ENCODE measurements at regions not wholly inside any gene's neighbourhood (a gene's known extent, or its start where the extent isn't known, plus 50 kb on each side); places are given as distances from the start of the nearest gene placed in this dataset.

GRCh38 chr7:54843841-54844355, 84.9 kb upstream of the SEC61G start:
- H3K36me3 ChIP-seq (ENCODE audit: control insufficient read depth in 3 of 3, insufficient read depth in 3 of 3, low read length in 3 of 3), result no peaks in the 10 kb centered on the region
- H3K9me3 ChIP-seq (ENCODE audit: control insufficient read depth in 3 of 3, low read length in 3 of 3), result peaks cover 0 to 3% (median 0%) of the 10 kb centered on the region in 3 donors
- H3K27ac ChIP-seq (ENCODE audit: low read depth, low read length), result no peak overlapping the region
- no peak overlapping the region for H3K4me3 ChIP-seq (ENCODE audit: low read length in 3 of 3)
- peaks cover 3 to 10% (median 10%) of the 10 kb centered on the region in 3 donors for H3K4me1 ChIP-seq (ENCODE audit: control insufficient read depth in 3 of 3, insufficient read depth in 3 of 3, low read length in 3 of 3)
- H3K9ac ChIP-seq (ENCODE audit: low read depth in 1 of 3, low read length in 3 of 3), result no peak overlapping the region
- H3K27me3 ChIP-seq (ENCODE audit: control insufficient read depth in 3 of 3, insufficient read depth in 3 of 3, low read length in 3 of 3), result no peaks in the 10 kb centered on the region

DNA sequence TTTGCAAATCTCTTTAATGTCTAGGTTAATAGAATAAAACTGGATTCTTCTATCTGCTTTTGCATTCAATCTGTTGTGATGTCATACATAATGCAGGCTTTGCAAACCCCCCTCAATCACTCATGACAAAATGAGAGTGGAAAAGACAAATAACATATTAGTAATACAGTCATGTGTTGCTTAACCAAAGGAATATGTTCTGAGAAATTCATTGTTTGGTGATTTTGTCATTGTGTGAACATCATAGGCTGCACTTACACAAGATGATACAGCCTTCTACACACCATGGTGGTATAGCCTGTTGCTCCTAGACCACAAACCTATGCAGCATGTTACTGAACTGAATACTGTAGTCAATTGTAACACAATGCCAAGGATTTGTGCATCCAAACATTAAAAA, 87.3 kb upstream of the SEC61G start:
- Histone ChIP-seq H3K4me1 (ENCODE audit: control insufficient read depth in 3 of 3, insufficient read depth in 3 of 3, low read length in 3 of 3) (peaks cover 0 to 7% (median 3%) of the 10 kb centered on the region in 3 donors), H3K9me3 (ENCODE audit: control insufficient read depth in 3 of 3, low read length in 3 of 3) (peaks cover 0 to 3% (median 0%) of the 10 kb centered on the region in 3 donors), H3K9ac (ENCODE audit: low read depth in 1 of 3, low read length in 3 of 3) (no peak overlapping the region), H3K27ac (ENCODE audit: low read depth, low read length) (no peak overlapping the region), H3K36me3 (ENCODE audit: control insufficient read depth in 3 of 3, insufficient read depth in 3 of 3, low read length in 3 of 3) (no peaks in the 10 kb centered on the region), H3K4me3 (ENCODE audit: low read length in 3 of 3) (no peak overlapping the region), H3K27me3 (ENCODE audit: control insufficient read depth in 3 of 3, insufficient read depth in 3 of 3, low read length in 3 of 3) (no peaks in the 10 kb centered on the region)

- no peak overlapping the region for H3K27ac ChIP-seq (ENCODE audit: low read depth, low read length)
- H3K9ac ChIP-seq (ENCODE audit: low read depth in 1 of 3, low read length in 3 of 3), result no peak overlapping the region
- H3K27me3 ChIP-seq (ENCODE audit: control insufficient read depth in 3 of 3, insufficient read depth in 3 of 3, low read length in 3 of 3), result no peaks in the 10 kb centered on the region
- no peaks in the 10 kb centered on the region for H3K36me3 ChIP-seq (ENCODE audit: control insufficient read depth in 3 of 3, insufficient read depth in 3 of 3, low read length in 3 of 3)
- H3K4me3 ChIP-seq (ENCODE audit: low read length in 3 of 3), result no peak overlapping the region
- H3K9me3 ChIP-seq (ENCODE audit: control insufficient read depth in 3 of 3, low read length in 3 of 3), result peaks cover 0 to 3% (median 0%) of the 10 kb centered on the region in 3 donors
- no peaks in the 10 kb centered on the region for H3K4me1 ChIP-seq (ENCODE audit: control insufficient read depth in 3 of 3, insufficient read depth in 3 of 3, low read length in 3 of 3)
Measured at GRCh38 chr7:54847921-54848320, 88.9 kb upstream of the SEC61G start.

DNA sequence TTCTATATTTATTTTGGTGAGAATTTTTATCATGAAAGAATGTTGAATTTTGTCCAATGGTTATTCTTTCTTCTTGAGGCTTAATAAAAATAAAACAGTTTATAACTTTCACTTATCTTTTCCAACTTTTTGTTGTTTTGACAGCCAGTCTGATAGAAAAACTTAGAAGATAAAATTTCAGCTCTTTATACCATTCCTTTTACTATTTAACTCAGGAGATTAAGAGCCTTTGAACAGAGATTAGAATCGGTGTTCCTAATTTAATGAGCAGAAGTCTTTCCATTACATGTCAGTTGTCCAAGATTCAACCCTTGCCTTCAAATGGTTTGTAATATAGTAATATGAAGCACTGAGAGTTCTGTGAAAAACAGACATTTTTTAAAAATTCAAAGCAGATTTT, 97.8 kb upstream of the SEC61G start:
- Histone ChIP-seq H3K27me3 (ENCODE audit: control insufficient read depth in 3 of 3, insufficient read depth in 3 of 3, low read length in 3 of 3) (no peaks in the 10 kb centered on the region), H3K4me1 (ENCODE audit: control insufficient read depth in 3 of 3, insufficient read depth in 3 of 3, low read length in 3 of 3) (peaks cover 0 to 2% (median 0%) of the 10 kb centered on the region in 3 donors), H3K36me3 (ENCODE audit: control insufficient read depth in 3 of 3, insufficient read depth in 3 of 3, low read length in 3 of 3) (no peaks in the 10 kb centered on the region), H3K27ac (ENCODE audit: low read depth, low read length) (no peak overlapping the region), H3K9ac (ENCODE audit: low read depth in 1 of 3, low read length in 3 of 3) (no peak overlapping the region), H3K9me3 (ENCODE audit: control insufficient read depth in 3 of 3, low read length in 3 of 3) (peaks cover 0 to 3% (median 0%) of the 10 kb centered on the region in 3 donors), H3K4me3 (ENCODE audit: low read length in 3 of 3) (no peak overlapping the region)

DNA sequence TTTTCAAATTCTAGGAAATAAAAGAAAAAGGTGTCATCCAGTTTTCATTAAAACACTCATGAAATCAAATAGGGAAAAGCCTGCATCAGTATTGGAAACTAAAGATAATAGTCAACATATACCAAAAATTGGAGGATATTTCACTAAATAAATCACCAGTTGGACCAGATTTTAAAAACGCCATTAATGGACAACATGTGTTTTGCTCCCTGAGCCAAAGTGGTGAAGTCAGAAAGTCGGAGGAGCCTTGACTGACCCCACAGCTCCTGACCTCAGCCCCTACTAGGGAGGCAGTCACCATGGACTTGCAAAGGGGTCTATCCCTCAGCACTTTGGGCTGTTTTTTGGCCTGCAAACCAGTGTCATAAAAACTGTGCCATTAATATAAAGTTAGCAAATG, 98.3 kb upstream of the SEC61G start:
- H3K36me3 ChIP-seq (ENCODE audit: control insufficient read depth in 3 of 3, insufficient read depth in 3 of 3, low read length in 3 of 3), result no peaks in the 10 kb centered on the region
- H3K27me3 ChIP-seq (ENCODE audit: control insufficient read depth in 3 of 3, insufficient read depth in 3 of 3, low read length in 3 of 3), result no peaks in the 10 kb centered on the region
- no peak overlapping the region for H3K9ac ChIP-seq (ENCODE audit: low read depth in 1 of 3, low read length in 3 of 3)
- no peak overlapping the region for H3K27ac ChIP-seq (ENCODE audit: low read depth, low read length)
- no peak overlapping the region for H3K4me3 ChIP-seq (ENCODE audit: low read length in 3 of 3)
- peaks cover 0 to 3% (median 0%) of the 10 kb centered on the region in 3 donors for H3K9me3 ChIP-seq (ENCODE audit: control insufficient read depth in 3 of 3, low read length in 3 of 3)
- peaks cover 0 to 2% (median 0%) of the 10 kb centered on the region in 3 donors for H3K4me1 ChIP-seq (ENCODE audit: control insufficient read depth in 3 of 3, insufficient read depth in 3 of 3, low read length in 3 of 3)

DNA sequence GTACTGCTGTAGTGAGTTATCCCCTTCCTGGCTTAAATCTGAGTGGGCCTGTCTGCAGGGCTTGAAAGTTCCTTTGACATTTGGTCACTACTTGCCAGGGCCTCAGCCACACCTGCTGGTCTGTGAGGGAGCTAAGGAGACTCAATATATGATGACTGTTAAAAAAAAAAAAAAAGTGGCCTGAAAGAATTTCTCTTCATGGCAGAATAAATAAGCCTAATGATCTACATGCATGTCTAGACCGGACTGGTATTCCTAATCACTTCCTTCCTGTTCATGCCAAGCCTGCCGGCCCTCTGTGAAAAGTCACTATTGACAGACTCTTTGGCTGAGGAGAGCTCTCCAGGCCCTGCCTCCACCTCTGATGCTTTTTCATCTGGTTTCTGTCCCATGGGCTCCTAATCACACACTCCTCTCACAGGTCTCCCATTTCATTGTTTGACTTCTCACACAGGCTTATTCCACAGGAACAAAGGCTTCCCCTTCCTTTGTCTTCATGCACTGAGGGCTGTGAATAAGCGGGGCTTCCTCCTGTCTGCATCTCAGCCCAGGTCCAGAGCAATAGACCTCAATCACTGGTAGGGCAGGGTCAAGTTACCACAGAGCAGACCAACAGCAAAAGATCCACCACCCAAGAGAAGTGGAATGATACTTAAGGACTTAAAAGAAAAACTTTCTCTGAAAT, 99.1 kb upstream of the SEC61G start:
- Histone ChIP-seq H3K9me3 (ENCODE audit: control insufficient read depth in 3 of 3, low read length in 3 of 3) (peaks cover 0 to 3% (median 0%) of the 10 kb centered on the region in 3 donors), H3K27me3 (ENCODE audit: control insufficient read depth in 3 of 3, insufficient read depth in 3 of 3, low read length in 3 of 3) (peaks cover 0 to 4% (median 0%) of the 10 kb centered on the region in 3 donors), H3K9ac (ENCODE audit: low read depth in 1 of 3, low read length in 3 of 3) (no peak overlapping the region), H3K4me1 (ENCODE audit: control insufficient read depth in 3 of 3, insufficient read depth in 3 of 3, low read length in 3 of 3) (peaks cover 0 to 2% (median 0%) of the 10 kb centered on the region in 3 donors), H3K4me3 (ENCODE audit: low read length in 3 of 3) (no peak overlapping the region), H3K27ac (ENCODE audit: low read depth, low read length) (no peak overlapping the region), H3K36me3 (ENCODE audit: control insufficient read depth in 3 of 3, insufficient read depth in 3 of 3, low read length in 3 of 3) (no peaks in the 10 kb centered on the region)

DNA sequence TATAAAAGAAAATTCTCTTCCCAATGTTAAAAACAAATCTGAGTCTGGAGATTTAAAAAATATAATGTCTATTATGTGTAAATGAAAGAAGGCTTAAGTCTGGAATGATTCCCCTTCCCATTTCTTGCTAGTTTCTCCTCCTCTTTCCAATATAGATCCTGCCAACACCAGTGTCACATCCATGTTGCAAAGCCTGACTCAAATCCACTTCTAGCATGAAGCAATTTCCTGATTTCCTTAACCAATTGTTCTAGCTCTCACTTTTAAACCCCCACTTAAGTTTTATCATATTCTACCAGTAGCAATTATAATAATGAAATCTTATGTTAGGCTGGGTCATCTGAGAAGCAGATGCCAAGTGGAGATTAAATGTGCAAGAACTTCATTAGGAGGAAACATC, 100.1 kb upstream of the SEC61G start:
- no peak overlapping the region for H3K4me3 ChIP-seq (ENCODE audit: low read length in 3 of 3)
- H3K27me3 ChIP-seq (ENCODE audit: control insufficient read depth in 3 of 3, insufficient read depth in 3 of 3, low read length in 3 of 3), result peaks cover 0 to 5% (median 0%) of the 10 kb centered on the region in 3 donors
- H3K9ac ChIP-seq (ENCODE audit: low read depth in 1 of 3, low read length in 3 of 3), result no peak overlapping the region
- no peaks in the 10 kb centered on the region for H3K36me3 ChIP-seq (ENCODE audit: control insufficient read depth in 3 of 3, insufficient read depth in 3 of 3, low read length in 3 of 3)
- peaks cover 0 to 3% (median 0%) of the 10 kb centered on the region in 3 donors for H3K9me3 ChIP-seq (ENCODE audit: control insufficient read depth in 3 of 3, low read length in 3 of 3)
- no peak overlapping the region for H3K27ac ChIP-seq (ENCODE audit: low read depth, low read length)
- peaks cover 0 to 2% (median 0%) of the 10 kb centered on the region in 3 donors for H3K4me1 ChIP-seq (ENCODE audit: control insufficient read depth in 3 of 3, insufficient read depth in 3 of 3, low read length in 3 of 3)

DNA sequence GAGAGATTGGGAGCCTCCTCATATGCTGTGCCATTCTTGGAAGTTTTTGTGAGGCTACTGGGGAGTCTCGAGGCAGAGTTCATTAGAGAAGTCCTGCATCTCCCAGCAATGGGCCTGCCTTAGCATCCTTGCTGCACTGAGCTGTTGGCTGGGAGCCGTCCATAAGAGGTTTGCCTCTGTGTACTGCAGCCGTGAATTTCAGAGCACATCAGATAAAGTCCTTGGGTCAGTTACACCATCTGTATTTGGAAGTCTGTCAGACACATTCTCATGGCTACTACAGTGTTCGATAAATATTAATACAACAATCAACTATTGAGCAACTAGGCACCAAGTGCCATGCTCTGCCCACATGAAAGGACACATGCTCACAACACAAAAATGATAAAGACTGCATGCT, 100.5 kb upstream of the SEC61G start:
- Histone ChIP-seq H3K27me3 (ENCODE audit: control insufficient read depth in 3 of 3, insufficient read depth in 3 of 3, low read length in 3 of 3) (peaks cover 0 to 5% (median 0%) of the 10 kb centered on the region in 3 donors), H3K4me1 (ENCODE audit: control insufficient read depth in 3 of 3, insufficient read depth in 3 of 3, low read length in 3 of 3) (peaks cover 0 to 2% (median 0%) of the 10 kb centered on the region in 3 donors), H3K9ac (ENCODE audit: low read depth in 1 of 3, low read length in 3 of 3) (no peak overlapping the region), H3K9me3 (ENCODE audit: control insufficient read depth in 3 of 3, low read length in 3 of 3) (peaks cover 0 to 3% (median 0%) of the 10 kb centered on the region in 3 donors), H3K4me3 (ENCODE audit: low read length in 3 of 3) (no peak overlapping the region), H3K27ac (ENCODE audit: low read depth, low read length) (no peak overlapping the region), H3K36me3 (ENCODE audit: control insufficient read depth in 3 of 3, insufficient read depth in 3 of 3, low read length in 3 of 3) (no peaks in the 10 kb centered on the region)

DNA sequence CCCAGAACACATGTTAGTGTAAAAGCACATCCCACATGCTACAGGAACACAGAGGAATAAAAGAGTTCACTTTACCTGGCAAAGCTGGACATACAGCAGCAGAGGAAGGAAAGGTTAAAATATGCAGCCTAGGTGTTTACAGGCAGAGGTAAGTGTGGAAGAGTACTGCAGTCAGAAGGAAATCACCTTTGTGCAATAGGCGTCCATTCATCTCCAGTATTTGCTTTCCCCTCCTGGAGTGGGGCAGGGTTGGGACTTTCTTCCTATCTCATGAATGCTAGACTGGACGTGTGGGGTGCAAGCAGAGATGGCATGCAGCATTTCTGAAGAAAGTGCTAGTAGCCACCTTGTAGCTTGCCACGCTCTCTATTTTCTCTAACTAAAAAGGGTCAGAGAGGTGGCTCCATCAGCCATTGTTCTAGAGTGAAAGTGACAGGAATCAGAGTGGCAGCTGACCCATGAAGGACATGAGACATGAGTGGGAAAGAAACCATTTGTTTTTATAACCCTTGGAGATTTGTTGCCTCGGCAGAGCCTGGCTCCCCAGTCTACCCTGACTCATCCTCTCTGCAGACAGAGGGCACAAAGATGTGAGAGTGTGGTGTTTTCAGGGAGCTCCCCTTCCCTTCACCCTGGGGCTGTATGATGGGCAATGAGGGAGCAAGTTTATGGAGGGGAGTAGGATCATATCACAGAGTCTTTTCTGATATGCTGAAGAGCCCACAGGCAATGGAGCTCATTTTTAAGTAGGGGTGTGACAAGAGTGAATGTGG, 101.2 kb upstream of the SEC61G start:
- Histone ChIP-seq H3K27ac (ENCODE audit: low read depth, low read length) (no peak overlapping the region), H3K27me3 (ENCODE audit: control insufficient read depth in 3 of 3, insufficient read depth in 3 of 3, low read length in 3 of 3) (peaks cover 0 to 5% (median 0%) of the 10 kb centered on the region in 3 donors), H3K9me3 (ENCODE audit: control insufficient read depth in 3 of 3, low read length in 3 of 3) (peaks cover 0 to 3% (median 0%) of the 10 kb centered on the region in 3 donors), H3K9ac (ENCODE audit: low read depth in 1 of 3, low read length in 3 of 3) (no peak overlapping the region), H3K4me3 (ENCODE audit: low read length in 3 of 3) (no peak overlapping the region), H3K4me1 (ENCODE audit: control insufficient read depth in 3 of 3, insufficient read depth in 3 of 3, low read length in 3 of 3) (peaks cover 0 to 2% (median 0%) of the 10 kb centered on the region in 3 donors), H3K36me3 (ENCODE audit: control insufficient read depth in 3 of 3, insufficient read depth in 3 of 3, low read length in 3 of 3) (no peaks in the 10 kb centered on the region)

GRCh38 chr7:54860843-54861242, 101.8 kb upstream of the SEC61G start:
- peaks cover 0 to 2% (median 0%) of the 10 kb centered on the region in 3 donors for H3K4me1 ChIP-seq (ENCODE audit: control insufficient read depth in 3 of 3, insufficient read depth in 3 of 3, low read length in 3 of 3)

More at GRCh38 chr7:54860843-54861242, 101.8 kb upstream of the SEC61G start:
- Histone ChIP-seq H3K4me3 (ENCODE audit: low read length in 3 of 3) (no peak overlapping the region), H3K27me3 (ENCODE audit: control insufficient read depth in 3 of 3, insufficient read depth in 3 of 3, low read length in 3 of 3) (peaks cover 0 to 5% (median 0%) of the 10 kb centered on the region in 3 donors), H3K36me3 (ENCODE audit: control insufficient read depth in 3 of 3, insufficient read depth in 3 of 3, low read length in 3 of 3) (no peaks in the 10 kb centered on the region), H3K9me3 (ENCODE audit: control insufficient read depth in 3 of 3, low read length in 3 of 3) (peaks cover 0 to 3% (median 0%) of the 10 kb centered on the region in 3 donors), H3K27ac (ENCODE audit: low read depth, low read length) (no peak overlapping the region), H3K9ac (ENCODE audit: low read depth in 1 of 3, low read length in 3 of 3) (no peak overlapping the region)
